Fibroblast of mammary gland (primary cell): ENCODE measurements at regions not wholly inside any gene's neighbourhood (a gene's known extent, or its start where the extent isn't known, plus 50 kb on each side); places are given as distances from the start of the nearest gene placed in this dataset.

Experiments used
- DNase-seq: peaks from one replicate; pipeline ENCODE4 v3.0.0-alpha.2; 2010; ENCODE audit warnings: low read depth
- H3K4me3 ChIP-seq: 2 replicates; pipeline ENCODE4 v1.5.1; 2011; ENCODE audit warnings: low read depth, mild to moderate bottlenecking, low read length, moderate library complexity; ENCODE audit not compliant: control insufficient read depth
- CTCF ChIP-seq: conservative IDR thresholded peaks from 2 replicates; pipeline ENCODE4 v1.5.1; 2011; ENCODE audit warnings: low read depth, low read length, inconsistent platforms; ENCODE audit not compliant: control insufficient read depth, insufficient read depth

- H3K4me3 ChIP-seq: no peak overlapping the region
- DNase-seq: peak; percentile 33
- TF ChIP-seq CTCF: no peak
Measured at GRCh38 chr2:12005886-12006681, 259.7 kb downstream of the LPIN1 start.

GRCh38 chr2:12006850-12007249 lies 260.4 kb downstream of the LPIN1 start:
- TF ChIP-seq CTCF: no peak
- no peak overlapping the region for H3K4me3 ChIP-seq
- DNase-seq: no peak

- TF ChIP-seq CTCF: no peak
- DNase-seq: no peak
- H3K4me3 ChIP-seq: no peak overlapping the region
Measured at GRCh38 chr2:12007282-12007681, 260.9 kb downstream of the LPIN1 start.

GRCh38 chr2:12008425-12009061 lies 262.1 kb downstream of the LPIN1 start:
- DNase-seq: peak; percentile 21
- no peak for TF ChIP-seq CTCF
- no peak overlapping the region for H3K4me3 ChIP-seq

GRCh38 chr2:12009323-12009905 lies 263.0 kb downstream of the LPIN1 start:
- no peak overlapping the region for H3K4me3 ChIP-seq
- no peak for DNase-seq
- no peak for TF ChIP-seq CTCF

GRCh38 chr2:12010059-12010458 lies 263.6 kb downstream of the LPIN1 start:
- no peak for DNase-seq
- H3K4me3 ChIP-seq: no peak overlapping the region
- TF ChIP-seq CTCF: no peak
